ENCODE measurements at regions not wholly inside any gene's neighbourhood (a gene's known extent, or its start where the extent isn't known, plus 50 kb on each side); places are given as distances from the start of the nearest gene placed in this dataset.

GRCh38 chr12:53860426-53861345 is 77.9 kb upstream of the HOXC13 start:
- DNase-seq = no peak

GRCh38 chr12:53862206-53862605 is 76.4 kb upstream of the HOXC13 start:
- Histone ChIP-seq H2AFZ (ENCODE audit: low read depth, low read length) (no peak overlapping the region), H4K20me1 (ENCODE audit: insufficient read depth, low read length) (no peaks in the 10 kb centered on the region), H3K9ac (ENCODE audit: low read depth, low read length) (no peak overlapping the region), H3K4me3 (ENCODE audit: low read depth in 1 of 2, low read length in 2 of 2) (no peak overlapping the region), H3K27me3 (ENCODE audit: insufficient read depth, low read length, poor library complexity) (peaks cover 27% of the 10 kb centered on the region), H3K4me2 (ENCODE audit: insufficient read depth, low read length) (no peak overlapping the region), H3K27ac (ENCODE audit: low read length) (no peak overlapping the region), H3K4me1 (ENCODE audit: insufficient read depth, low read length) (no peaks in the 10 kb centered on the region), H3K36me3 (ENCODE audit: insufficient read depth, low read length) (no peaks in the 10 kb centered on the region), H3K9me3 (ENCODE audit: insufficient read depth, low read length, severe bottlenecking) (no peaks in the 10 kb centered on the region), H3K79me2 (ENCODE audit: insufficient read depth, low read length) (no peaks in the 10 kb centered on the region)
- DNase-seq (no peak), ATAC-seq (ENCODE audit: insufficient read depth, low read depth) (no peak)
- TF ChIP-seq EZH2 (IDR thresholded peaks at IDR 0.05; ENCODE audit: borderline replicate concordance, low read depth, low read length, severe bottlenecking) (no peak), CTCF (IDR thresholded peaks at IDR 0.05; ENCODE audit: borderline replicate concordance, extremely low read depth, low read length, poor library complexity, severe bottlenecking) (no peak)

More at GRCh38 chr12:53860426-53861345, 77.9 kb upstream of the HOXC13 start:
- no peak overlapping the region for H2AFZ ChIP-seq (ENCODE audit: low read depth, low read length)
- H3K36me3 ChIP-seq (ENCODE audit: insufficient read depth, low read length) = no peaks in the 10 kb centered on the region
- peaks cover 31% of the 10 kb centered on the region for H3K27me3 ChIP-seq (ENCODE audit: insufficient read depth, low read length, poor library complexity)
- H3K27ac ChIP-seq (ENCODE audit: low read length) = no peak overlapping the region
- no peaks in the 10 kb centered on the region for H4K20me1 ChIP-seq (ENCODE audit: insufficient read depth, low read length)
- H3K4me3 ChIP-seq (ENCODE audit: low read depth in 1 of 2, low read length in 2 of 2) = no peak overlapping the region
- no peaks in the 10 kb centered on the region for H3K9me3 ChIP-seq (ENCODE audit: insufficient read depth, low read length, severe bottlenecking)
- no peaks in the 10 kb centered on the region for H3K79me2 ChIP-seq (ENCODE audit: insufficient read depth, low read length)
- TF ChIP-seq CTCF (IDR thresholded peaks at IDR 0.05; ENCODE audit: borderline replicate concordance, extremely low read depth, low read length, poor library complexity, severe bottlenecking) = no peak
- TF ChIP-seq EZH2 (IDR thresholded peaks at IDR 0.05; ENCODE audit: borderline replicate concordance, low read depth, low read length, severe bottlenecking) = no peak
- no peaks in the 10 kb centered on the region for H3K4me1 ChIP-seq (ENCODE audit: insufficient read depth, low read length)
- H3K4me2 ChIP-seq (ENCODE audit: insufficient read depth, low read length) = no peak overlapping the region
- H3K9ac ChIP-seq (ENCODE audit: low read depth, low read length) = no peak overlapping the region
- no peak for ATAC-seq (ENCODE audit: insufficient read depth, low read depth)

- no peak for DNase-seq
- no peak for TF ChIP-seq CTCF (IDR thresholded peaks at IDR 0.05; ENCODE audit: borderline replicate concordance, extremely low read depth, low read length, poor library complexity, severe bottlenecking)
- no peak for TF ChIP-seq EZH2 (IDR thresholded peaks at IDR 0.05; ENCODE audit: borderline replicate concordance, low read depth, low read length, severe bottlenecking)
Observed at GRCh38 chr12:53862831-53863230, 75.8 kb upstream of the HOXC13 start.

More at GRCh38 chr12:53862831-53863230, 75.8 kb upstream of the HOXC13 start:
- no peak for ATAC-seq (ENCODE audit: insufficient read depth, low read depth)
- no peaks in the 10 kb centered on the region for H3K36me3 ChIP-seq (ENCODE audit: insufficient read depth, low read length)
- no peak overlapping the region for H3K4me2 ChIP-seq (ENCODE audit: insufficient read depth, low read length)
- H3K9me3 ChIP-seq (ENCODE audit: insufficient read depth, low read length, severe bottlenecking) = no peaks in the 10 kb centered on the region
- no peaks in the 10 kb centered on the region for H3K79me2 ChIP-seq (ENCODE audit: insufficient read depth, low read length)
- H3K9ac ChIP-seq (ENCODE audit: low read depth, low read length) = no peak overlapping the region
- no peak overlapping the region for H3K27ac ChIP-seq (ENCODE audit: low read length)
- peaks cover 27% of the 10 kb centered on the region for H3K27me3 ChIP-seq (ENCODE audit: insufficient read depth, low read length, poor library complexity)
- H2AFZ ChIP-seq (ENCODE audit: low read depth, low read length) = no peak overlapping the region
- H3K4me1 ChIP-seq (ENCODE audit: insufficient read depth, low read length) = no peaks in the 10 kb centered on the region
- H4K20me1 ChIP-seq (ENCODE audit: insufficient read depth, low read length) = no peaks in the 10 kb centered on the region
- no peak overlapping the region for H3K4me3 ChIP-seq (ENCODE audit: low read depth in 1 of 2, low read length in 2 of 2)

Data from DND-41 (cell line).